CD4-positive, CD25-positive, alpha-beta regulatory T cell (primary cell): ENCODE measurements at regions not wholly inside any gene's neighbourhood (a gene's known extent, or its start where the extent isn't known, plus 50 kb on each side); places are given as distances from the start of the nearest gene placed in this dataset.

Experiments
- ATAC-seq, 2 donors: fragments of 150-1000 bp; cut with Tn5 transposase; one replicate each; pipeline ENCODE4 v1.10.0; 2021; ENCODE audit warnings: low read depth in 2 of 2, moderate number of reproducible peaks in 2 of 2, moderate library complexity in 1 of 2
- DNase-seq, 3 donors: peaks; one replicate each; pipeline versions ENCODE4 v3.0.0 to v3.0.0-alpha.2; 2012 to 2022; ENCODE audit warnings: mixed read lengths in 1 of 3
- H3K27ac ChIP-seq: one replicate; pipeline ENCODE4 v1.7.0; 2013; ENCODE audit warnings: mild to moderate bottlenecking, low read length; ENCODE audit not compliant: insufficient read depth, poor library complexity, severe bottlenecking
- H3K27me3 ChIP-seq: one replicate; pipeline ENCODE4 v1.7.0; 2013; ENCODE audit warnings: low read length; ENCODE audit not compliant: control insufficient read depth, insufficient read depth
- H3K36me3 ChIP-seq: one replicate; pipeline ENCODE4 v1.7.0; 2013; ENCODE audit warnings: mild to moderate bottlenecking, low read length, moderate library complexity; ENCODE audit not compliant: control insufficient read depth, insufficient read depth
- H3K4me1 ChIP-seq: 2 replicates; pipeline ENCODE4 v1.7.0; 2013; ENCODE audit warnings: mild to moderate bottlenecking, low read length; ENCODE audit not compliant: insufficient read depth, control insufficient read depth, poor library complexity, severe bottlenecking
- H3K4me3 ChIP-seq: one replicate; pipeline ENCODE4 v1.7.0; 2013; ENCODE audit warnings: low read depth, mild to moderate bottlenecking, low read length, moderate library complexity
- H3K9me3 ChIP-seq, 2 experiments: 1 replicate in 1 of 2; 2 replicates in 1 of 2; pipeline ENCODE4 v1.7.0; 2013; ENCODE audit warnings: low read length in 2 of 2, mild to moderate bottlenecking in 1 of 2, moderate library complexity in 1 of 2; ENCODE audit not compliant: control insufficient read depth in 2 of 2
- H3K27ac Mint-ChIP-seq, 3 donors: one replicate each; pipeline ENCODE4 v1.8.0; 2020 to 2022; ENCODE audit warnings: mild to moderate bottlenecking in 3 of 3, mixed read lengths in 3 of 3, moderate library complexity in 2 of 3
- H3K27me3 Mint-ChIP-seq: one replicate; pipeline ENCODE4 v1.8.0; 2022; ENCODE audit warnings: mild to moderate bottlenecking, mixed read lengths
- H3K36me3 Mint-ChIP-seq: one replicate; pipeline ENCODE4 v1.8.0; 2020; ENCODE audit warnings: mixed read lengths
- H3K4me1 Mint-ChIP-seq, 4 donors: one replicate each; pipeline ENCODE4 v1.8.0; 2020 to 2022; ENCODE audit warnings: mixed read lengths in 4 of 4, mild to moderate bottlenecking in 1 of 4
- H3K4me3 Mint-ChIP-seq, 4 donors: one replicate each; pipeline ENCODE4 v1.8.0; 2020 to 2022; ENCODE audit warnings: mild to moderate bottlenecking in 4 of 4, mixed read lengths in 4 of 4, moderate library complexity in 3 of 4
- H3K9me3 Mint-ChIP-seq, 7 donors: one replicate each; pipeline ENCODE4 v1.8.0; 2020 to 2022; ENCODE audit warnings: mixed read lengths in 7 of 7, mild to moderate bottlenecking in 3 of 7, moderate library complexity in 2 of 7

DNA sequence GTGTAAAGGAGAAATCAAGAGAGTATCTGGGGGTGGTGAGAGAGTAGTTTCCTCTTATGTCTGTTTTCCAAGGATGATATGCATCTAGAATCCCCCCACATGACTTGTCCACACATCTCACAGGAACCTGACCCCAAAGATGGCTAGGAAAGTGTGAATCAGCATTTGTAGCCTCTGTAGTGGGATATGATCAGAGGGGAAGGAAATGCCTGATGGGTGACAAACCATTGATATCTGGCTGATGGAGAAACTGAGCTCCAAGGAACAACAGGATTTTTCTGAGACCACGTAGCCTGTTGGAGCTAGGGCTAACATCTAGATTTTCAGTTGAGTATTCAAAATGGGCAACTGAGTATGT, 369.4 kb downstream of the DDX10 start:
- H3K36me3 ChIP-seq, result no peaks in the 10 kb centered on the region
- H3K9me3 ChIP-seq, result no peaks in the 10 kb centered on the region
- H3K4me3 ChIP-seq, result no peak overlapping the region
- Mint-ChIP-seq H3K36me3 (no peaks in the 10 kb centered on the region), H3K4me3 (no peak overlapping the region), H3K9me3 (peaks cover 0 to 14% (median 1%) of the 10 kb centered on the region in 7 donors), H3K4me1 (no peaks in the 10 kb centered on the region), H3K27ac (no peak overlapping the region), H3K27me3 (no peaks in the 10 kb centered on the region)
- no peak for ATAC-seq
- DNase-seq, result no peak
- no peaks in the 10 kb centered on the region for H3K4me1 ChIP-seq
- H3K27me3 ChIP-seq, result no peaks in the 10 kb centered on the region
- no peak overlapping the region for H3K27ac ChIP-seq

- Histone ChIP-seq H3K4me3 (no peak overlapping the region), H3K27me3 (no peaks in the 10 kb centered on the region), H3K9me3 (no peaks in the 10 kb centered on the region), H3K4me1 (no peaks in the 10 kb centered on the region), H3K27ac (no peak overlapping the region), H3K36me3 (no peaks in the 10 kb centered on the region)
- Mint-ChIP-seq H3K4me3 (no peak overlapping the region), H3K4me1 (no peaks in the 10 kb centered on the region), H3K9me3 (peaks cover 0 to 11% (median 1%) of the 10 kb centered on the region in 7 donors), H3K36me3 (no peaks in the 10 kb centered on the region), H3K27ac (no peak overlapping the region), H3K27me3 (no peaks in the 10 kb centered on the region)
- ATAC-seq (no peak), DNase-seq (no peak)
Measured at GRCh38 chr11:109035284-109035683, 370.4 kb downstream of the DDX10 start.

DNA sequence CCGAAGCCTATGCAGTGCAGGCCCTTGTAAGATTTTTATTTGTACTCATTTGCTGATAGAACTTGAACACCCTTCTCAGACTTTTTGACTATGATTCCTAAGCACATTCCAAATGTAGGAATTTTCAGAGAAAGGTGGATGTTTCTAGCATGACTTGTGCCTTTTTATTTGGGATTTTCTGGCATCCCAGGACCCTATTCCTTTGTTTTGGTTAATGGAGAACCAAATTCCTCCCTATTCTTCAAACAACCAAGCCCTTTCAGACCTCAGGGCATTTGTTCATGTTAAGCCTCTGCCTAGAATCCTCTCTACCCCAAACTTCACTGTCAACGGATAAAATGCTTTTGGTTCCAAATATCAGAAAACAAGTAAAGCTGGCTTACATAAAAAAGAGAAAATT, 371.1 kb downstream of the DDX10 start:
- Histone ChIP-seq H3K27me3 (no peaks in the 10 kb centered on the region), H3K4me3 (no peak overlapping the region), H3K9me3 (no peaks in the 10 kb centered on the region), H3K27ac (no peak overlapping the region), H3K4me1 (no peaks in the 10 kb centered on the region), H3K36me3 (no peaks in the 10 kb centered on the region)
- ATAC-seq (no peak), DNase-seq (no peak)
- Mint-ChIP-seq H3K4me3 (no peak overlapping the region), H3K36me3 (no peaks in the 10 kb centered on the region), H3K9me3 (peaks cover 0 to 3% (median 1%) of the 10 kb centered on the region in 7 donors), H3K27ac (no peak overlapping the region), H3K4me1 (no peaks in the 10 kb centered on the region), H3K27me3 (no peaks in the 10 kb centered on the region)

DNA sequence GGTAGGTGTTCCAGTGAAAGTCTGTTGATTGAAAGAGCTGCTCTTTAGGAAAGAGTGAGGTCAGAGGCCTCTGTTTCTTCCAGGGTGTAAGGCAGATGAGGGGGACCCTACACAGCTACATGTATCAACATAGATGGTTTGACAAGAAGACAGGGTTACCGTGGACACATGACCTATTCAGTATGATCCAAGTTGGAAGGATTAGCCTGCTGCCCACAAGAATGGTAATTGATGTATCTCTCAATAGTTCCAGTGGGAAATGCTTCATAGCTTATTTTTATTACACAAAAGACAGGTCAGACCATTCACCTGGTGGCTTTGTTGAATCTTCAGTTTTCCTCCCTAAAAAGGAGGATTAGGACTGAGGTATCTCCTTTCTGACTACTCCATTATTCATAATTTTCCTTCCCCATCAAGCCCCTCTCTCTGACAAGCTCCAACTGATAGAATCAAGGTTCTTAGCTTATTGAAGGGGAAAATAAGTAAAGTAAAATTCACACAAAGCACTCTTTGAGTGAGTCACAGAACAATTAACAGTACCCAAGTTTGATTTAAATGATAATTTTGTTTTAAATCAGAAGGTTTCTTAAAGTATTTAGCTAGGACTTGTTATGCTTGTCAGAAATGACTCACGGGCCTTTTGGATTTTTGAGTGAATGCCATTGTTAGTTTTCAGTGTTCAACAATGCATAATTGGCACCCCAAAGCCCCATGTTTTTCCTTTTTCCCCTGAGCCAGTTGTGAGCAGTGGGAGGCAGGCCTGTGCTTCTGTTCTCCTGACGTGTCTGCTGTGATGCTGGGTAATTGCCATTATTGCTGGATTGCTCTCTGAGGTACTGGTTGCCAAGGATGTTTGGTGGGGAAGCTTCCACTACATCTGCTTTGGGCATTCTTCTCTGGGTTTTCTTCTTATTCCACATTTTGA, 373.2 kb downstream of the DDX10 start:
- peaks cover 0 to 2% (median 0%) of the 10 kb centered on the region in 7 donors for H3K9me3 Mint-ChIP-seq
- H3K27ac Mint-ChIP-seq, result no peak overlapping the region
- H3K36me3 Mint-ChIP-seq, result no peaks in the 10 kb centered on the region
- H3K4me1 Mint-ChIP-seq, result no peaks in the 10 kb centered on the region
- Histone ChIP-seq H3K9me3 (no peaks in the 10 kb centered on the region), H3K27me3 (no peaks in the 10 kb centered on the region), H3K27ac (no peak overlapping the region), H3K36me3 (no peaks in the 10 kb centered on the region), H3K4me3 (no peak overlapping the region), H3K4me1 (no peaks in the 10 kb centered on the region)
- no peak for DNase-seq
- H3K27me3 Mint-ChIP-seq, result no peaks in the 10 kb centered on the region
- no peak for ATAC-seq
- no peak overlapping the region for H3K4me3 Mint-ChIP-seq

GRCh38 chr11:109039611-109040010, 374.7 kb downstream of the DDX10 start:
- Mint-ChIP-seq H3K27ac (no peak overlapping the region), H3K36me3 (no peaks in the 10 kb centered on the region), H3K4me3 (no peak overlapping the region), H3K27me3 (no peaks in the 10 kb centered on the region), H3K4me1 (no peaks in the 10 kb centered on the region), H3K9me3 (peaks cover 0 to 2% (median 0%) of the 10 kb centered on the region in 7 donors)
- Histone ChIP-seq H3K4me3 (no peak overlapping the region), H3K27ac (no peak overlapping the region), H3K36me3 (no peaks in the 10 kb centered on the region), H3K27me3 (no peaks in the 10 kb centered on the region), H3K9me3 (no peaks in the 10 kb centered on the region), H3K4me1 (no peaks in the 10 kb centered on the region)
- DNase-seq, result no peak
- ATAC-seq, result no peak

- no peak overlapping the region for H3K27ac ChIP-seq
- no peak overlapping the region for H3K4me3 ChIP-seq
- H3K9me3 ChIP-seq, result no peaks in the 10 kb centered on the region
- peaks cover 0 to 2% (median 0%) of the 10 kb centered on the region in 7 donors for H3K9me3 Mint-ChIP-seq
- ATAC-seq, result no peak
- H3K4me1 ChIP-seq, result no peaks in the 10 kb centered on the region
- no peak overlapping the region for H3K27ac Mint-ChIP-seq
- H3K36me3 ChIP-seq, result no peaks in the 10 kb centered on the region
- no peaks in the 10 kb centered on the region for H3K4me1 Mint-ChIP-seq
- H3K4me3 Mint-ChIP-seq, result no peak overlapping the region
- H3K27me3 Mint-ChIP-seq, result no peaks in the 10 kb centered on the region
- DNase-seq, result no peak
- H3K36me3 Mint-ChIP-seq, result no peaks in the 10 kb centered on the region
- no peaks in the 10 kb centered on the region for H3K27me3 ChIP-seq
Measured at GRCh38 chr11:109040303-109040702, 375.4 kb downstream of the DDX10 start.

DNA sequence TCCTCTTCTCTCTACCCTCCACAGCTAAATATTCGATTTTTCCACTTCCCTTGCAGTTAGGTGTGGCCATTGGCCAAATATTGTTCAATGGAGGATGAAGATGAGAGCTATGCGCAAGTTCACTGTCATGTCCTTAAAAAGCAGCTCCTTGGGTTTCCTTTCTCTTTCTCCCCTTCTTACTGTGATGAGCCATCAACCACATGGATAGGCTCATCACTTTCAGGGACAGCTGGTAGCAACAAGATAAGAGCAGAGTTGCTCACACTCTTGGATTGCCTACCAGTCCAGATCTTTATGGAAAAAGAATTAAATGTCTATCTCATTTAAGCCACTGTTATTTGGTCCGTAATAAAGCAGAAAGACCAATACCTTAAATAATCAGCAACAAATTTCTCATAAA, 377.0 kb downstream of the DDX10 start:
- Mint-ChIP-seq H3K27me3 (no peaks in the 10 kb centered on the region), H3K36me3 (no peaks in the 10 kb centered on the region), H3K9me3 (peaks cover 0 to 4% (median 0%) of the 10 kb centered on the region in 7 donors), H3K27ac (no peak overlapping the region), H3K4me3 (no peak overlapping the region), H3K4me1 (no peaks in the 10 kb centered on the region)
- Histone ChIP-seq H3K36me3 (no peaks in the 10 kb centered on the region), H3K9me3 (no peaks in the 10 kb centered on the region), H3K4me1 (no peaks in the 10 kb centered on the region), H3K4me3 (no peak overlapping the region), H3K27me3 (no peaks in the 10 kb centered on the region), H3K27ac (no peak overlapping the region)
- DNase-seq (no peak), ATAC-seq (no peak)

GRCh38 chr11:109043315-109043714, 378.4 kb downstream of the DDX10 start:
- H3K27ac ChIP-seq, result no peak overlapping the region
- ATAC-seq (no peak), DNase-seq (no peak)
- no peaks in the 10 kb centered on the region for H3K27me3 ChIP-seq
- Mint-ChIP-seq H3K4me1 (no peaks in the 10 kb centered on the region), H3K9me3 (peaks cover 0 to 4% (median 0%) of the 10 kb centered on the region in 7 donors), H3K27ac (no peak overlapping the region), H3K36me3 (no peaks in the 10 kb centered on the region), H3K4me3 (no peak overlapping the region), H3K27me3 (no peaks in the 10 kb centered on the region)
- H3K4me1 ChIP-seq, result no peaks in the 10 kb centered on the region
- no peaks in the 10 kb centered on the region for H3K9me3 ChIP-seq
- no peak overlapping the region for H3K4me3 ChIP-seq
- no peaks in the 10 kb centered on the region for H3K36me3 ChIP-seq
